ENCODE measurements at regions not wholly inside any gene's neighbourhood (a gene's known extent, or its start where the extent isn't known, plus 50 kb on each side); places are given as distances from the start of the nearest gene placed in this dataset.
A peak's percentile ranks its signal among the peaks of the same experiment; 100 is the strongest.

DNA sequence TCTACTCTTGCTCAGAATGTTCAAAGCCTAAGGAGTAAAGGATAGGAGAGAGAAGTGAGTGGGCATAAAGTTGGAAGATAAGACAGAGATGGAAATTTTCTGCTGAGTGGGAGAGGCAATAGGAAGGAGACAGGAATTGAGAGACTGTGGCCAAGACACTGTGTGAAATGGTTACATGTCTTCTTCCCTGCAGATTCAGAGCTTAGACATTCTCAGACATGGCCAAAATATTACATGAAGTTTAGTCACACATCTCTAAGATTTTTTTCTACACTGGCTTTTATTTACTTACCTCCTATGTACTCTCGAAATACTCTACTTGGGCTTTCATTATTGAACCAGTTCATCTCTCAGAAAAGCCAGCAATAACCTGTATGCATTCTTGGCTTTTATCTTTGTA is 363.0 kb upstream of the FANCL start:
- H3K4me2 ChIP-seq (ENCODE audit: low read length), result no peak overlapping the region
- TF ChIP-seq, protein P1, sequence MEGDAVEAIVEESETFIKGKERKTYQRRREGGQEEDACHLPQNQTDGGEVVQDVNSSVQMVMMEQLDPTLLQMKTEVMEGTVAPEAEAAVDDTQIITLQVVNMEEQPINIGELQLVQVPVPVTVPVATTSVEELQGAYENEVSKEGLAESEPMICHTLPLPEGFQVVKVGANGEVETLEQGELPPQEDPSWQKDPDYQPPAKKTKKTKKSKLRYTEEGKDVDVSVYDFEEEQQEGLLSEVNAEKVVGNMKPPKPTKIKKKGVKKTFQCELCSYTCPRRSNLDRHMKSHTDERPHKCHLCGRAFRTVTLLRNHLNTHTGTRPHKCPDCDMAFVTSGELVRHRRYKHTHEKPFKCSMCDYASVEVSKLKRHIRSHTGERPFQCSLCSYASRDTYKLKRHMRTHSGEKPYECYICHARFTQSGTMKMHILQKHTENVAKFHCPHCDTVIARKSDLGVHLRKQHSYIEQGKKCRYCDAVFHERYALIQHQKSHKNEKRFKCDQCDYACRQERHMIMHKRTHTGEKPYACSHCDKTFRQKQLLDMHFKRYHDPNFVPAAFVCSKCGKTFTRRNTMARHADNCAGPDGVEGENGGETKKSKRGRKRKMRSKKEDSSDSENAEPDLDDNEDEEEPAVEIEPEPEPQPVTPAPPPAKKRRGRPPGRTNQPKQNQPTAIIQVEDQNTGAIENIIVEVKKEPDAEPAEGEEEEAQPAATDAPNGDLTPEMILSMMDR (IDR thresholded peaks at IDR 0.05; ENCODE audit: poor library complexity, severe bottlenecking), result no peak
- TF ChIP-seq EP300 (conservative IDR thresholded peaks at IDR 0.05; ENCODE audit: poor library complexity, severe bottlenecking), result no peak
- TF ChIP-seq, protein P2, sequence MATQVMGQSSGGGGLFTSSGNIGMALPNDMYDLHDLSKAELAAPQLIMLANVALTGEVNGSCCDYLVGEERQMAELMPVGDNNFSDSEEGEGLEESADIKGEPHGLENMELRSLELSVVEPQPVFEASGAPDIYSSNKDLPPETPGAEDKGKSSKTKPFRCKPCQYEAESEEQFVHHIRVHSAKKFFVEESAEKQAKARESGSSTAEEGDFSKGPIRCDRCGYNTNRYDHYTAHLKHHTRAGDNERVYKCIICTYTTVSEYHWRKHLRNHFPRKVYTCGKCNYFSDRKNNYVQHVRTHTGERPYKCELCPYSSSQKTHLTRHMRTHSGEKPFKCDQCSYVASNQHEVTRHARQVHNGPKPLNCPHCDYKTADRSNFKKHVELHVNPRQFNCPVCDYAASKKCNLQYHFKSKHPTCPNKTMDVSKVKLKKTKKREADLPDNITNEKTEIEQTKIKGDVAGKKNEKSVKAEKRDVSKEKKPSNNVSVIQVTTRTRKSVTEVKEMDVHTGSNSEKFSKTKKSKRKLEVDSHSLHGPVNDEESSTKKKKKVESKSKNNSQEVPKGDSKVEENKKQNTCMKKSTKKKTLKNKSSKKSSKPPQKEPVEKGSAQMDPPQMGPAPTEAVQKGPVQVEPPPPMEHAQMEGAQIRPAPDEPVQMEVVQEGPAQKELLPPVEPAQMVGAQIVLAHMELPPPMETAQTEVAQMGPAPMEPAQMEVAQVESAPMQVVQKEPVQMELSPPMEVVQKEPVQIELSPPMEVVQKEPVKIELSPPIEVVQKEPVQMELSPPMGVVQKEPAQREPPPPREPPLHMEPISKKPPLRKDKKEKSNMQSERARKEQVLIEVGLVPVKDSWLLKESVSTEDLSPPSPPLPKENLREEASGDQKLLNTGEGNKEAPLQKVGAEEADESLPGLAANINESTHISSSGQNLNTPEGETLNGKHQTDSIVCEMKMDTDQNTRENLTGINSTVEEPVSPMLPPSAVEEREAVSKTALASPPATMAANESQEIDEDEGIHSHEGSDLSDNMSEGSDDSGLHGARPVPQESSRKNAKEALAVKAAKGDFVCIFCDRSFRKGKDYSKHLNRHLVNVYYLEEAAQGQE (IDR thresholded peaks at IDR 0.05; ENCODE audit: borderline replicate concordance), result no peak
- TF ChIP-seq TAF1 (IDR thresholded peaks at IDR 0.05; ENCODE audit: low read depth), result no peak
- no peak for TF ChIP-seq SMC3 (conservative IDR thresholded peaks at IDR 0.05; ENCODE audit: poor library complexity)
- no peak for TF ChIP-seq EZH2 (IDR thresholded peaks at IDR 0.05; ENCODE audit: borderline replicate concordance, insufficient read depth, low read length, poor library complexity, severe bottlenecking)
- TF ChIP-seq POLR2AphosphoS5 (IDR thresholded peaks at IDR 0.05), result no peak
- TF ChIP-seq RAD21 (conservative IDR thresholded peaks at IDR 0.05), result no peak
- TF ChIP-seq MXI1 (conservative IDR thresholded peaks at IDR 0.05; ENCODE audit: poor library complexity, severe bottlenecking), result no peak
- H3F3A ChIP-seq (ENCODE audit: insufficient read depth, low read length, poor library complexity, severe bottlenecking), result no peaks in the 10 kb centered on the region
- no peak overlapping the region for H3K9ac ChIP-seq (ENCODE audit: low read length)
- no peaks in the 10 kb centered on the region for H3K27me3 ChIP-seq (ENCODE audit: insufficient read depth, low read depth, low read length)
- H3K9me2 ChIP-seq (ENCODE audit: insufficient read depth, low read length), result no peaks in the 10 kb centered on the region
- no peak overlapping the region for H2AFZ ChIP-seq (ENCODE audit: low read depth, low read length)
- H3K36me3 ChIP-seq (ENCODE audit: insufficient read depth, low read length), result no peaks in the 10 kb centered on the region
- no peaks in the 10 kb centered on the region for H3K79me2 ChIP-seq (replicated peaks; ENCODE audit: insufficient read depth, low read length)
- H4K20me1 ChIP-seq (ENCODE audit: insufficient read depth), result no peaks in the 10 kb centered on the region
- no peak overlapping the region for H3K4me3 ChIP-seq (ENCODE audit: low read length)
- H3K27ac ChIP-seq (ENCODE audit: low read length), result peak overlapping the region; percentile 47
- H3K9me3 ChIP-seq (ENCODE audit: low read length), result no peaks in the 10 kb centered on the region

DNA sequence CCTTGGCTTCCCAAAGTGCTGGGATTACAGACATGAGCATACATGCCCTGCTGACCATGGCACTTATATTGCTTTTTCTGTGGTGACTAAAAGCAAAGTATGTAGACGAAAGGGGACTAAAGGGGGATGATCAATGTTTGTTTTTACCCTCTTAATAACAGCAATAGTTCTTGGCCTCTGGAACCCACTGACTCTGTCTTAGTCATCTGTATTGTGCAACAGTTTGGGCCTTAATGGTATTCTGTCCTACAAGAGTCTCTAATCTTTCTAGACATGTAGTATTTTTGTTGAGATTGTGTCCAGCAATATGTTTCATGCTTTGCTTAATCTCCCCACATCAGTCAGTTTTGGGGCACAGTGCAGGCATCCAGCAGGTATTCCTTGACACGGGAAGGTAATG is 359.9 kb upstream of the FANCL start:
- H3K36me3 ChIP-seq (ENCODE audit: insufficient read depth, low read length), result no peaks in the 10 kb centered on the region
- no peaks in the 10 kb centered on the region for H4K20me1 ChIP-seq (ENCODE audit: insufficient read depth)
- H3F3A ChIP-seq (ENCODE audit: insufficient read depth, low read length, poor library complexity, severe bottlenecking), result no peaks in the 10 kb centered on the region
- no peak overlapping the region for H3K27ac ChIP-seq (ENCODE audit: low read length)
- H3K4me3 ChIP-seq (ENCODE audit: low read length), result no peak overlapping the region
- TF ChIP-seq RAD21 (conservative IDR thresholded peaks at IDR 0.05) (no peak), MXI1 (conservative IDR thresholded peaks at IDR 0.05; ENCODE audit: poor library complexity, severe bottlenecking) (no peak), POLR2AphosphoS5 (IDR thresholded peaks at IDR 0.05) (no peak), TAF1 (IDR thresholded peaks at IDR 0.05; ENCODE audit: low read depth) (no peak), EP300 (conservative IDR thresholded peaks at IDR 0.05; ENCODE audit: poor library complexity, severe bottlenecking) (no peak), EZH2 (IDR thresholded peaks at IDR 0.05; ENCODE audit: borderline replicate concordance, insufficient read depth, low read length, poor library complexity, severe bottlenecking) (no peak), SMC3 (conservative IDR thresholded peaks at IDR 0.05; ENCODE audit: poor library complexity) (no peak)
- TF ChIP-seq, protein P2 (IDR thresholded peaks at IDR 0.05; ENCODE audit: borderline replicate concordance), result no peak
- TF ChIP-seq, protein P1 (IDR thresholded peaks at IDR 0.05; ENCODE audit: poor library complexity, severe bottlenecking), result no peak
- H3K79me2 ChIP-seq (replicated peaks; ENCODE audit: insufficient read depth, low read length), result no peaks in the 10 kb centered on the region
- no peak overlapping the region for H2AFZ ChIP-seq (ENCODE audit: low read depth, low read length)
- no peaks in the 10 kb centered on the region for H3K9me2 ChIP-seq (ENCODE audit: insufficient read depth, low read length)
- no peaks in the 10 kb centered on the region for H3K9me3 ChIP-seq (ENCODE audit: low read length)
- no peaks in the 10 kb centered on the region for H3K27me3 ChIP-seq (ENCODE audit: insufficient read depth, low read depth, low read length)
- no peak overlapping the region for H3K4me2 ChIP-seq (ENCODE audit: low read length)
- no peak overlapping the region for H3K9ac ChIP-seq (ENCODE audit: low read length)
